Uterus (tissue), 3 donors: ENCODE measurements at regions not wholly inside any gene's neighbourhood (a gene's known extent, or its start where the extent isn't known, plus 50 kb on each side); places are given as distances from the start of the nearest gene placed in this dataset.

Experiments
- DNase-seq, 2 donors: peaks; one replicate each; pipeline ENCODE4 v3.0.0-alpha.2; 2019 to 2020
- H3K27ac ChIP-seq, 2 donors: fragments of 200-600 bp; sonication (generic); 1 replicate in 1 of 2; 2 replicates in 1 of 2; pipeline ENCODE4 v1.5.1; 2016 to 2018
- H3K27me3 ChIP-seq, 2 donors: fragments of 200-600 bp; sonication (generic); one replicate each; pipeline ENCODE4 v1.5.1; 2018 to 2019; ENCODE audit warnings: control low read depth in 1 of 2
- H3K36me3 ChIP-seq, 2 donors: fragments of 200-600 bp; sonication (generic); one replicate each; pipeline ENCODE4 v1.5.1; 2019; ENCODE audit warnings: control low read depth in 1 of 2
- H3K4me1 ChIP-seq, 2 donors: fragments of 200-600 bp; sonication (generic); one replicate each; pipeline ENCODE4 v1.5.1; 2018 to 2019; ENCODE audit warnings: control low read depth in 1 of 2
- H3K4me3 ChIP-seq, 2 donors: fragments of 200-600 bp; sonication (generic); 1 replicate in 1 of 2; 2 replicates in 1 of 2; pipeline ENCODE4 v1.5.1; 2018 to 2019; ENCODE audit warnings: mild to moderate bottlenecking in 1 of 2
- H3K9me3 ChIP-seq, 2 donors: fragments of 200-600 bp; sonication (generic); one replicate each; pipeline ENCODE4 v1.5.1; 2019; ENCODE audit warnings: control low read depth in 1 of 2
- CTCF ChIP-seq, 4 experiments: fragments of 200-600 bp in 2 of 4; fragments of 450-650 bp in 2 of 4; sonication (generic) in 2 of 4; IDR thresholded peaks; one replicate each; pipeline ENCODE4 v1.5.1; 2016 to 2019; ENCODE audit warnings: antibody characterized with exemption in 4 of 4, mild to moderate bottlenecking in 2 of 4, moderate library complexity in 1 of 4
- POLR2A ChIP-seq, 2 donors: fragments of 450-650 bp; IDR thresholded peaks; one replicate each; pipeline ENCODE4 v1.6.1; 2016; ENCODE audit warnings: antibody characterized with exemption in 2 of 2, mild to moderate bottlenecking in 1 of 2, moderate library complexity in 1 of 2
- intact Hi-C: fragments of 100-400 bp; cut with DNase I; formaldehyde crosslinking; loops from one replicate; pipeline ENCODE4 v1.15.1; 2023; ENCODE audit warnings: low total_unique reads
- donor health status: DM: yes; HTN: yes; CAD: no.

GRCh38 chr14:87443787-87444186, 549.2 kb downstream of the GALC start:
- Histone ChIP-seq H3K27me3 (no peaks in the 10 kb centered on the region), H3K27ac (no peak overlapping the region), H3K4me3 (no peak overlapping the region), H3K9me3 (no peaks in the 10 kb centered on the region), H3K36me3 (no peaks in the 10 kb centered on the region), H3K4me1 (no peaks in the 10 kb centered on the region)
- TF ChIP-seq POLR2A (IDR thresholded peaks at IDR 0.05) (no peak), CTCF (IDR thresholded peaks at IDR 0.05) (no peak)
- intact Hi-C loops = no loop called here
- no peak for DNase-seq

- Histone ChIP-seq H3K9me3 (no peaks in the 10 kb centered on the region), H3K4me1 (no peaks in the 10 kb centered on the region), H3K4me3 (no peak overlapping the region), H3K36me3 (no peaks in the 10 kb centered on the region), H3K27me3 (no peaks in the 10 kb centered on the region), H3K27ac (no peak overlapping the region)
- TF ChIP-seq CTCF (IDR thresholded peaks at IDR 0.05) = no peak
- no peak for TF ChIP-seq POLR2A (IDR thresholded peaks at IDR 0.05)
- intact Hi-C loops = no loop called here
- no peak for DNase-seq
These were observed 549.9 kb downstream of the GALC start for GRCh38 chr14:87443039-87443438.

GRCh38 chr14:87437158-87437557, 555.8 kb downstream of the GALC start:
- no peak for DNase-seq
- no peaks in the 10 kb centered on the region for H3K4me1 ChIP-seq
- no peak overlapping the region for H3K27ac ChIP-seq
- H3K9me3 ChIP-seq = no peaks in the 10 kb centered on the region
- no peaks in the 10 kb centered on the region for H3K36me3 ChIP-seq
- intact Hi-C loops = no loop called here
- H3K27me3 ChIP-seq = no peaks in the 10 kb centered on the region
- H3K4me3 ChIP-seq = no peak overlapping the region
- no peak for TF ChIP-seq CTCF (IDR thresholded peaks at IDR 0.05)
- TF ChIP-seq POLR2A (IDR thresholded peaks at IDR 0.05) = no peak

- no peak overlapping the region for H3K27ac ChIP-seq
- intact Hi-C loops = no loop called here
- no peak for TF ChIP-seq CTCF (IDR thresholded peaks at IDR 0.05)
- no peak for TF ChIP-seq POLR2A (IDR thresholded peaks at IDR 0.05)
- H3K9me3 ChIP-seq = no peaks in the 10 kb centered on the region
- no peaks in the 10 kb centered on the region for H3K36me3 ChIP-seq
- DNase-seq = no peak
- no peak overlapping the region for H3K4me3 ChIP-seq
- H3K4me1 ChIP-seq = no peaks in the 10 kb centered on the region
- H3K27me3 ChIP-seq = no peaks in the 10 kb centered on the region
These were observed 558.3 kb downstream of the GALC start for GRCh38 chr14:87434680-87435079.

GRCh38 chr14:87434011-87434410, 559.0 kb downstream of the GALC start:
- H3K9me3 ChIP-seq = no peaks in the 10 kb centered on the region
- H3K4me1 ChIP-seq = no peaks in the 10 kb centered on the region
- H3K36me3 ChIP-seq = no peaks in the 10 kb centered on the region
- no peaks in the 10 kb centered on the region for H3K27me3 ChIP-seq
- no peak overlapping the region for H3K27ac ChIP-seq
- intact Hi-C loops = no loop called here
- no peak for DNase-seq
- H3K4me3 ChIP-seq = no peak overlapping the region
- no peak for TF ChIP-seq CTCF (IDR thresholded peaks at IDR 0.05)
- no peak for TF ChIP-seq POLR2A (IDR thresholded peaks at IDR 0.05)
